ENCODE measurements at regions not wholly inside any gene's neighbourhood (a gene's known extent, or its start where the extent isn't known, plus 50 kb on each side); places are given as distances from the start of the nearest gene placed in this dataset.
"Not testable (repeated sequence)": the region's sequence is repeated elsewhere in the genome, so short reads cannot be mapped to it uniquely, and the experiment has no call there.

DNA sequence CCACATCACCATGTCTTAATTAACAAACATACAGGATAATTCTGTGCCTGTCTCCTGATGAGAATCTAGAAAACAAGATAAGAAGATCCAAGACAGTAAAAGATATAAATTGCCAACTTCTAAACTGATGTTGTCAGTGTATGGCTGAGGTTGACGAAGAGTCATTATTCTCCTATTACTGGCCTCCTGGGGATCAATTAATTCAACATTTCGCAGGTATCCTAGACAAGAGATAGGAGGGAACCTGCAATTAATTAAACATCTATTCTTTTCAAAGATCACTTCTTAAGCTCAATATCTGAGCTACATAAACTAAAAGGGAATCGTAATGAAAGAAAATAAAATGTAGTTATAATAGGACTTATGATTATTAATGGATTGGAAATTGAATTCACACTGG lies 232.0 kb upstream of the GRIA1 start:
- TF ChIP-seq GLIS3 (CRISPR knock-in tag; IDR thresholded peaks at IDR 0.05): no peak
- no peak for TF ChIP-seq POU6F1 (CRISPR knock-in tag; IDR thresholded peaks at IDR 0.05; ENCODE audit: borderline replicate concordance, low read depth)
- no peak for ATAC-seq

- ATAC-seq: no peak
- TF ChIP-seq SNAI2 (CRISPR knock-in tag; IDR thresholded peaks at IDR 0.05) (no peak), ISL1 (CRISPR knock-in tag; IDR thresholded peaks at IDR 0.05) (no peak), TOX (CRISPR knock-in tag; IDR thresholded peaks at IDR 0.05; ENCODE audit: borderline replicate concordance) (no peak), ZNF565 (CRISPR knock-in tag; conservative IDR thresholded peaks at IDR 0.05; ENCODE audit: low read depth) (no peak), BACH2 (CRISPR knock-in tag; IDR thresholded peaks at IDR 0.05; ENCODE audit: borderline replicate concordance) (no peak), POU6F1 (CRISPR knock-in tag; IDR thresholded peaks at IDR 0.05; ENCODE audit: borderline replicate concordance, low read depth) (no peak), ARNTL (CRISPR knock-in tag; IDR thresholded peaks at IDR 0.05; ENCODE audit: borderline replicate concordance, low read depth) (no peak), ZFP3 (CRISPR knock-in tag; IDR thresholded peaks at IDR 0.05) (no peak), RARB (CRISPR knock-in tag; IDR thresholded peaks at IDR 0.05) (no peak), ESRRG (CRISPR knock-in tag; IDR thresholded peaks at IDR 0.05) (no peak), ZNF70 (CRISPR knock-in tag; IDR thresholded peaks at IDR 0.05) (no peak), ZC3H10 (CRISPR knock-in tag; IDR thresholded peaks at IDR 0.05) (no peak)
- TF ChIP-seq, protein P1, sequence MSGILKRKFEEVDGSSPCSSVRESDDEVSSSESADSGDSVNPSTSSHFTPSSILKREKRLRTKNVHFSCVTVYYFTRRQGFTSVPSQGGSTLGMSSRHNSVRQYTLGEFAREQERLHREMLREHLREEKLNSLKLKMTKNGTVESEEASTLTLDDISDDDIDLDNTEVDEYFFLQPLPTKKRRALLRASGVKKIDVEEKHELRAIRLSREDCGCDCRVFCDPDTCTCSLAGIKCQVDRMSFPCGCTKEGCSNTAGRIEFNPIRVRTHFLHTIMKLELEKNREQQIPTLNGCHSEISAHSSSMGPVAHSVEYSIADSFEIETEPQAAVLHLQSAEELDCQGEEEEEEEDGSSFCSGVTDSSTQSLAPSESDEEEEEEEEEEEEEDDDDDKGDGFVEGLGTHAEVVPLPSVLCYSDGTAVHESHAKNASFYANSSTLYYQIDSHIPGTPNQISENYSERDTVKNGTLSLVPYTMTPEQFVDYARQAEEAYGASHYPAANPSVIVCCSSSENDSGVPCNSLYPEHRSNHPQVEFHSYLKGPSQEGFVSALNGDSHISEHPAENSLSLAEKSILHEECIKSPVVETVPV (CRISPR knock-in tag; IDR thresholded peaks at IDR 0.05): no peak
Measured at GRCh38 chr5:153267506-153267905, 223.0 kb upstream of the GRIA1 start.

GRCh38 chr5:153275695-153276094 lies 214.8 kb upstream of the GRIA1 start:
- no peak for TF ChIP-seq ZNF565 (CRISPR knock-in tag; conservative IDR thresholded peaks at IDR 0.05; ENCODE audit: low read depth)
- no peak for TF ChIP-seq SNAI2 (CRISPR knock-in tag; IDR thresholded peaks at IDR 0.05)
- TF ChIP-seq ZNF8 (CRISPR knock-in tag; IDR thresholded peaks at IDR 0.05): no peak
- no peak for TF ChIP-seq GLIS3 (CRISPR knock-in tag; IDR thresholded peaks at IDR 0.05)
- TF ChIP-seq ZFP3 (CRISPR knock-in tag; IDR thresholded peaks at IDR 0.05): no peak
- TF ChIP-seq TCF4 (CRISPR knock-in tag; IDR thresholded peaks at IDR 0.05; ENCODE audit: borderline replicate concordance): no peak
- no peak for TF ChIP-seq ZC3H10 (CRISPR knock-in tag; IDR thresholded peaks at IDR 0.05)
- TF ChIP-seq TOX (CRISPR knock-in tag; IDR thresholded peaks at IDR 0.05; ENCODE audit: borderline replicate concordance): no peak
- TF ChIP-seq, protein P1 (CRISPR knock-in tag; IDR thresholded peaks at IDR 0.05): no peak
- no peak for TF ChIP-seq ARNTL (CRISPR knock-in tag; IDR thresholded peaks at IDR 0.05; ENCODE audit: borderline replicate concordance, low read depth)
- no peak for TF ChIP-seq CSDC2 (CRISPR knock-in tag; IDR thresholded peaks at IDR 0.05)
- TF ChIP-seq, protein P2, sequence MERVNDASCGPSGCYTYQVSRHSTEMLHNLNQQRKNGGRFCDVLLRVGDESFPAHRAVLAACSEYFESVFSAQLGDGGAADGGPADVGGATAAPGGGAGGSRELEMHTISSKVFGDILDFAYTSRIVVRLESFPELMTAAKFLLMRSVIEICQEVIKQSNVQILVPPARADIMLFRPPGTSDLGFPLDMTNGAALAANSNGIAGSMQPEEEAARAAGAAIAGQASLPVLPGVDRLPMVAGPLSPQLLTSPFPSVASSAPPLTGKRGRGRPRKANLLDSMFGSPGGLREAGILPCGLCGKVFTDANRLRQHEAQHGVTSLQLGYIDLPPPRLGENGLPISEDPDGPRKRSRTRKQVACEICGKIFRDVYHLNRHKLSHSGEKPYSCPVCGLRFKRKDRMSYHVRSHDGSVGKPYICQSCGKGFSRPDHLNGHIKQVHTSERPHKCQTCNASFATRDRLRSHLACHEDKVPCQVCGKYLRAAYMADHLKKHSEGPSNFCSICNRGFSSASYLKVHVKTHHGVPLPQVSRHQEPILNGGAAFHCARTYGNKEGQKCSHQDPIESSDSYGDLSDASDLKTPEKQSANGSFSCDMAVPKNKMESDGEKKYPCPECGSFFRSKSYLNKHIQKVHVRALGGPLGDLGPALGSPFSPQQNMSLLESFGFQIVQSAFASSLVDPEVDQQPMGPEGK (CRISPR knock-in tag; IDR thresholded peaks at IDR 0.05; ENCODE audit: borderline replicate concordance): no peak
- no peak for ATAC-seq

- no peak for ATAC-seq
- TF ChIP-seq, protein P1 (CRISPR knock-in tag; IDR thresholded peaks at IDR 0.05): no peak
- no peak for TF ChIP-seq ARNTL (CRISPR knock-in tag; IDR thresholded peaks at IDR 0.05; ENCODE audit: borderline replicate concordance, low read depth)
- no peak for TF ChIP-seq GLIS3 (CRISPR knock-in tag; IDR thresholded peaks at IDR 0.05)
- 0 out of 2 replicates have a peak, but pooled peaks have one; percentile 28 for TF ChIP-seq CSDC2 (CRISPR knock-in tag; IDR thresholded peaks at IDR 0.05)
Measured at GRCh38 chr5:153276151-153276550, 214.3 kb upstream of the GRIA1 start.

- not testable (repeated sequence) for ATAC-seq
Measured at GRCh38 chr5:153296251-153296844, 194.1 kb upstream of the GRIA1 start.
